EH (cell line): ENCODE measurements at regions not wholly inside any gene's neighbourhood (a gene's known extent, or its start where the extent isn't known, plus 50 kb on each side); places are given as distances from the start of the nearest gene placed in this dataset.
A peak's percentile ranks its signal among the peaks of the same experiment; 100 is the strongest.
"Not testable (repeated sequence)": the region's sequence is repeated elsewhere in the genome, so short reads cannot be mapped to it uniquely, and the experiment has no call there.

Source experiments
- DNase-seq: peaks from one replicate; pipeline ENCODE4 v3.0.0-alpha.2; 2015; ENCODE audit warnings: low read depth

- no peak for DNase-seq
These were observed 351.7 kb upstream of the NOCT start for GRCh38 chr4:138663883-138664282.

- no peak for DNase-seq
These were observed 355.7 kb upstream of the NOCT start for GRCh38 chr4:138659812-138660316.

- DNase-seq, result no peak
These were observed 356.4 kb upstream of the NOCT start for GRCh38 chr4:138659037-138659811.

- no peak for DNase-seq
These were observed 357.1 kb upstream of the NOCT start for GRCh38 chr4:138658518-138658917.

- no peak for DNase-seq
These were observed 358.6 kb upstream of the NOCT start for GRCh38 chr4:138656990-138657389.

- no peak for DNase-seq
These were observed 359.6 kb upstream of the NOCT start for GRCh38 chr4:138655985-138656384.

- no peak for DNase-seq
These were observed 360.3 kb upstream of the NOCT start for GRCh38 chr4:138655286-138655685.

GRCh38 chr4:138650929-138651448, 364.6 kb upstream of the NOCT start:
- DNase-seq, result peak; percentile 98

- DNase-seq, result no peak
These were observed 365.1 kb upstream of the NOCT start for GRCh38 chr4:138650495-138650894.

- no peak for DNase-seq
These were observed 368.1 kb upstream of the NOCT start for GRCh38 chr4:138647433-138647832.

- DNase-seq, result no peak
These were observed 369.2 kb upstream of the NOCT start for GRCh38 chr4:138646383-138646782.

- DNase-seq, result peak; percentile 51
These were observed 370.3 kb upstream of the NOCT start for GRCh38 chr4:138645289-138645688.

GRCh38 chr4:138644322-138644721, 371.3 kb upstream of the NOCT start:
- DNase-seq, result no peak

GRCh38 chr4:138643827-138644226, 371.8 kb upstream of the NOCT start:
- DNase-seq, result peak; percentile 69

GRCh38 chr4:138639018-138639741, 376.4 kb upstream of the NOCT start:
- DNase-seq, result peak; percentile 70

- no peak for DNase-seq
These were observed 378.8 kb upstream of the NOCT start for GRCh38 chr4:138636781-138637180.

- no peak for DNase-seq
These were observed 380.7 kb upstream of the NOCT start for GRCh38 chr4:138634915-138635314.

GRCh38 chr4:138633580-138633904, 382.0 kb upstream of the NOCT start:
- DNase-seq, result no peak

- DNase-seq, result peak; percentile 40
These were observed 382.6 kb upstream of the NOCT start for GRCh38 chr4:138632856-138633579.

GRCh38 chr4:138630666-138631065, 384.9 kb upstream of the NOCT start:
- DNase-seq, result no peak

GRCh38 chr4:138629669-138630068, 385.9 kb upstream of the NOCT start:
- no peak for DNase-seq

GRCh38 chr4:138627096-138627495, 384.9 kb upstream of the SLC7A11 start:
- no peak for DNase-seq

- not testable (repeated sequence) for DNase-seq
These were observed 380.2 kb upstream of the SLC7A11 start for GRCh38 chr4:138622362-138622761.
